A673 (cell line): ENCODE measurements at regions not wholly inside any gene's neighbourhood (a gene's known extent, or its start where the extent isn't known, plus 50 kb on each side); places are given as distances from the start of the nearest gene placed in this dataset.

ENCODE experiments used
- BruUV-seq: library from RNA; stranded (reverse); fragments of 400-500 nt; replicated peaks from 2 replicates; lab custom pipeline; 2021; lab: Mats Ljungman, UMichigan
- CTCF ChIA-PET: fragments of 300-600 bp; sonication (Branson Sonifier 250); formaldehyde crosslinking; loops from one replicate; lab custom pipeline; 2022; ENCODE audit warnings: antibody characterized with exemption; lab: Charles Lee
- POLR2A ChIA-PET: fragments of 300-600 bp; sonication (Branson Sonifier 250); formaldehyde crosslinking; loops from one replicate; lab custom pipeline; 2022; ENCODE audit warnings: antibody characterized with exemption; ENCODE audit not compliant: low non-redundant PET; lab: Charles Lee
- DNase-seq: peaks from one replicate; pipeline ENCODE4 v3.0.0-alpha.2; 2015; ENCODE audit warnings: low spot score
- H3K27ac ChIP-seq: fragments of 200-600 bp; sonication (generic); 2 replicates; pipeline ENCODE4 v1.5.1; 2016; ENCODE audit warnings: mixed run types, low read depth, mild to moderate bottlenecking, mixed read lengths, antibody characterized with exemption, low read length; ENCODE audit not compliant: poor library complexity, severe bottlenecking
- H3K27me3 ChIP-seq: fragments of 200-600 bp; sonication (generic); replicated peaks from 2 replicates; pipeline ENCODE4 v1.6.1; 2017; ENCODE audit warnings: mixed run types, low read depth, mild to moderate bottlenecking, mixed read lengths, antibody characterized with exemption, low read length; ENCODE audit not compliant: insufficient read depth, poor library complexity
- H3K36me3 ChIP-seq: fragments of 200-600 bp; sonication (generic); 2 replicates; pipeline ENCODE4 v1.6.1; 2016; ENCODE audit warnings: mixed run types, mild to moderate bottlenecking, mixed read lengths, antibody characterized with exemption, low read length; ENCODE audit not compliant: insufficient read depth, poor library complexity, severe bottlenecking
- H3K4me1 ChIP-seq: fragments of 200-600 bp; sonication (generic); 2 replicates; pipeline ENCODE4 v1.6.1; 2017; ENCODE audit warnings: mixed run types, mild to moderate bottlenecking, mixed read lengths, antibody characterized with exemption, low read length; ENCODE audit not compliant: insufficient read depth, poor library complexity, severe bottlenecking
- H3K4me3 ChIP-seq: fragments of 200-600 bp; sonication (generic); 2 replicates; pipeline ENCODE4 v1.5.1; 2016; ENCODE audit warnings: low read depth, mixed run types, mild to moderate bottlenecking, mixed read lengths, low read length; ENCODE audit not compliant: poor library complexity, severe bottlenecking
- H3K9me3 ChIP-seq: fragments of 200-600 bp; sonication (generic); 2 replicates; pipeline ENCODE4 v1.6.1; 2016; ENCODE audit warnings: mixed run types, low read depth, mild to moderate bottlenecking, mixed read lengths, antibody characterized with exemption, low read length; ENCODE audit not compliant: poor library complexity, severe bottlenecking
- CTCF ChIP-seq: fragments of 300-800, 200-600 bp; sonication (generic); conservative IDR thresholded peaks from 2 replicates; pipeline ENCODE4 v1.5.1; 2017; ENCODE audit warnings: low read depth, mild to moderate bottlenecking, antibody characterized with exemption, low read length, moderate library complexity, mixed read lengths
- EZH2 ChIP-seq: fragments of 200-600 bp; sonication (generic); IDR thresholded peaks from 2 replicates; pipeline ENCODE4 v1.6.1; 2017; ENCODE audit warnings: borderline replicate concordance, low read depth, mild to moderate bottlenecking, mixed read lengths, antibody characterized with exemption, low read length; ENCODE audit not compliant: poor library complexity, severe bottlenecking
- intact Hi-C: fragments of 100-400 bp; cut with micrococcal nuclease; formaldehyde crosslinking; loops from one replicate; pipeline ENCODE4 v1.10.0; 2022; ENCODE audit not compliant: unreplicated experiment

- DNase-seq, result no peak
- intact Hi-C loops, result no loop called here
- Histone ChIP-seq H3K4me3 (no peak overlapping the region), H3K9me3 (peaks cover 2% of the 10 kb centered on the region), H3K36me3 (no peaks in the 10 kb centered on the region), H3K27me3 (no peaks in the 10 kb centered on the region), H3K27ac (no peak overlapping the region), H3K4me1 (no peaks in the 10 kb centered on the region)
- ChIA-PET CTCF (no interaction called here), POLR2A (no interaction called here)
- TF ChIP-seq CTCF (no peak), EZH2 (no peak)
- BruUV-seq, result no TSS peak
Measured at GRCh38 chr11:111062420-111062819, 183.1 kb upstream of the POU2AF2 start.

DNA sequence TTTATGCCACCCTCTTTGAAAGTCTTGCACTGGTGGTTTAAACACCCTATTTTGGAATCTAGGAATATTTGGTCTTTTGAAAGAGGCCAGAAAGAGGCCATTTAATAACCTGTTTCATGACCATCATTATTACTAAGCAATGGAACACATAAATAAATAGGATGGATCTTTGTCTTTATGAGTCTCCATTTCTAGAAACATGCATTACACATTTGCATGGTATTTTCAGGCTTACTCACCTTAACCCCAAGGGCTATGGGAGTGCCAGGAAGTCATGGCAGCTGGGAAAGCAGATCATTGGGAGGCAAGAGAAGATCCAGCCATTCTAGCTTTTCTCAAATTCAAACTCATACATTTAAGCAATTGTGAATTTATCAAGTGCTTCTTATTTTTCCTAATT lies 185.8 kb upstream of the POU2AF2 start:
- Histone ChIP-seq H3K27me3 (no peaks in the 10 kb centered on the region), H3K36me3 (no peaks in the 10 kb centered on the region), H3K27ac (no peak overlapping the region), H3K4me1 (no peaks in the 10 kb centered on the region), H3K4me3 (no peak overlapping the region), H3K9me3 (no peaks in the 10 kb centered on the region)
- intact Hi-C loops, result no loop called here
- DNase-seq, result no peak
- BruUV-seq, result no TSS peak
- TF ChIP-seq EZH2 (no peak), CTCF (no peak)
- ChIA-PET CTCF (no interaction called here), POLR2A (no interaction called here)

DNA sequence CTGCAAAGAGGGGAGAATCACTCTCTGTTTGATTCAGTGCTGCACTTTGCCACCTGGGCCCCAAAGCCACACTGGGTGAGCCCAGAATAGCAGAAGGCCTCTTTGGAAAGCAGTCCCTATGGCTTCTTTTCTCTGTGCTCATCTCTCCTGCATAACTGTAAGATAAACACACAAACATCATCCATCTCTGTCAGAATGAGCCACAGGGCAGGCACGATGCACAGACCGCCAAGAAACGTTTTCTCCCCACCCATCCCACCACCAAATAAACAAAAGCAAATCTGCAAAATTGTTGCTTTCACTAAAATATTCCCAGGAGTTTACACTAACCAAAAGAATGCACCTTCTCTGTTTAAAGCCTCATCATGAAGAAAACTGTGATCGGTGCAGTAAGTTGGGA lies 196.4 kb upstream of the POU2AF2 start:
- no peak overlapping the region for H3K4me3 ChIP-seq
- ChIA-PET POLR2A (no interaction called here), CTCF (no interaction called here)
- no peak for TF ChIP-seq CTCF
- TF ChIP-seq EZH2, result no peak
- H3K9me3 ChIP-seq, result no peaks in the 10 kb centered on the region
- H3K27ac ChIP-seq, result no peak overlapping the region
- no peaks in the 10 kb centered on the region for H3K27me3 ChIP-seq
- intact Hi-C loops, result no loop called here
- no peak for DNase-seq
- BruUV-seq, result no TSS peak
- no peaks in the 10 kb centered on the region for H3K4me1 ChIP-seq
- no peaks in the 10 kb centered on the region for H3K36me3 ChIP-seq
